Thymus (tissue), 11 donors: ENCODE measurements at regions not wholly inside any gene's neighbourhood (a gene's known extent, or its start where the extent isn't known, plus 50 kb on each side); places are given as distances from the start of the nearest gene placed in this dataset.
A peak's percentile ranks its signal among the peaks of the same experiment; 100 is the strongest.
"Not testable (repeated sequence)": the region's sequence is repeated elsewhere in the genome, so short reads cannot be mapped to it uniquely, and the experiment has no call there.

ENCODE experiments used
- DNase-seq, 9 donors: peaks; one replicate each; pipeline ENCODE4 v3.0.0-alpha.2; 2013; ENCODE audit warnings: low spot score in 9 of 9, low read depth in 6 of 9, missing footprints in 1 of 9
- H3K27ac ChIP-seq, 2 donors: one replicate each; pipeline ENCODE4 v1.5.1; 2013; ENCODE audit warnings: control low read depth in 1 of 2, low read depth in 1 of 2, low read length in 1 of 2, mild to moderate bottlenecking in 1 of 2, moderate library complexity in 1 of 2
- H3K27me3 ChIP-seq, 2 donors: one replicate each; pipeline ENCODE4 v1.5.1; 2013; ENCODE audit warnings: low read length in 1 of 2; ENCODE audit not compliant: control insufficient read depth in 2 of 2, insufficient read depth in 1 of 2
- H3K36me3 ChIP-seq, 2 donors: one replicate each; pipeline ENCODE4 v1.5.1; 2013; ENCODE audit warnings: low read length in 1 of 2, mild to moderate bottlenecking in 1 of 2, moderate library complexity in 1 of 2; ENCODE audit not compliant: control insufficient read depth in 2 of 2, insufficient read depth in 2 of 2
- H3K4me1 ChIP-seq, 2 donors: one replicate each; pipeline ENCODE4 v1.5.1; 2013; ENCODE audit warnings: low read length in 2 of 2; ENCODE audit not compliant: control insufficient read depth in 2 of 2, insufficient read depth in 2 of 2
- H3K4me3 ChIP-seq, 2 donors: one replicate each; pipeline ENCODE4 v1.5.1; 2013; ENCODE audit warnings: low read length in 2 of 2, control low read depth in 1 of 2, mild to moderate bottlenecking in 1 of 2
- H3K9me3 ChIP-seq, 2 donors: one replicate each; pipeline ENCODE4 v1.5.1; 2013; ENCODE audit warnings: low read length in 1 of 2, mild to moderate bottlenecking in 1 of 2; ENCODE audit not compliant: control insufficient read depth in 2 of 2, insufficient read depth in 1 of 2
- WGBS: extraction: QIAGEN DNeasy Blood & Tissue Kit; methylation state at CpG from one replicate; pipeline ENCODE4 v1.1.7; 2013; 5-methylcytosine and 5-hydroxymethylcytosine counted together
- donor health status: healthy.

- H3K36me3 ChIP-seq, result no peaks in the 10 kb centered on the region
- 83% methylated on average over 5 of the region's 5 CpGs for WGBS
- no peak overlapping the region for H3K4me3 ChIP-seq
- no peak overlapping the region for H3K27ac ChIP-seq
- no peaks in the 10 kb centered on the region for H3K27me3 ChIP-seq
- DNase-seq, result no peak
- no peaks in the 10 kb centered on the region for H3K9me3 ChIP-seq
- no peaks in the 10 kb centered on the region for H3K4me1 ChIP-seq
Observed at GRCh38 chr19:28694812-28695211, 518.1 kb downstream of the UQCRFS1 start.

GRCh38 chr19:28691683-28692082 is 521.3 kb downstream of the UQCRFS1 start:
- Histone ChIP-seq H3K4me3 (no peak overlapping the region), H3K27me3 (peaks cover 2 to 5% of the 10 kb centered on the region in 2 donors), H3K4me1 (peaks cover 0 to 1% of the 10 kb centered on the region in 2 donors), H3K36me3 (no peaks in the 10 kb centered on the region), H3K9me3 (no peaks in the 10 kb centered on the region), H3K27ac (no peak overlapping the region)
- DNase-seq, result no peak
- WGBS, result 95% methylated on average over 1 of the region's 1 CpG

GRCh38 chr19:28689464-28689863 is 523.5 kb downstream of the UQCRFS1 start:
- H3K36me3 ChIP-seq, H3K9me3 ChIP-seq, H3K4me3 ChIP-seq, H3K4me1 ChIP-seq, H3K27ac ChIP-seq, DNase-seq, H3K27me3 ChIP-seq: not testable (repeated sequence)
- 92% methylated on average over 7 of the region's 7 CpGs for WGBS

- H3K4me1 ChIP-seq, result peaks cover 0 to 3% of the 10 kb centered on the region in 2 donors
- H3K27ac ChIP-seq, result no peak overlapping the region
- no peak for DNase-seq
- WGBS, result 92% methylated on average over 1 of the region's 1 CpG
- peaks cover 6 to 8% of the 10 kb centered on the region in 2 donors for H3K27me3 ChIP-seq
- no peaks in the 10 kb centered on the region for H3K36me3 ChIP-seq
- no peaks in the 10 kb centered on the region for H3K9me3 ChIP-seq
- no peak overlapping the region for H3K4me3 ChIP-seq
Observed at GRCh38 chr19:28687296-28687695, 525.7 kb downstream of the UQCRFS1 start.

GRCh38 chr19:28686756-28687155 is 526.2 kb downstream of the UQCRFS1 start:
- Histone ChIP-seq H3K4me1 (peaks cover 0 to 3% of the 10 kb centered on the region in 2 donors), H3K9me3 (no peaks in the 10 kb centered on the region), H3K36me3 (no peaks in the 10 kb centered on the region), H3K4me3 (no peak overlapping the region), H3K27ac (no peak overlapping the region), H3K27me3 (peaks cover 6 to 8% of the 10 kb centered on the region in 2 donors)
- peak; percentile 6 to 75 (median 40) for DNase-seq
- 5% methylated on average over 2 of the region's 2 CpGs for WGBS

- Histone ChIP-seq H3K27me3 (peaks cover 6 to 8% of the 10 kb centered on the region in 2 donors), H3K4me1 (peaks cover 0 to 3% of the 10 kb centered on the region in 2 donors), H3K9me3 (no peaks in the 10 kb centered on the region), H3K4me3 (no peak overlapping the region), H3K27ac (no peak overlapping the region), H3K36me3 (no peaks in the 10 kb centered on the region)
- no peak for DNase-seq
- 95% methylated on average over 3 of the region's 3 CpGs for WGBS
Observed at GRCh38 chr19:28685802-28686201, 527.1 kb downstream of the UQCRFS1 start.

GRCh38 chr19:28685077-28685476 is 527.9 kb downstream of the UQCRFS1 start:
- H3K4me3 ChIP-seq, H3K4me1 ChIP-seq, H3K36me3 ChIP-seq, DNase-seq, H3K27me3 ChIP-seq, H3K9me3 ChIP-seq, H3K27ac ChIP-seq: not testable (repeated sequence)
- 95% methylated on average over 4 of the region's 4 CpGs for WGBS

- H3K27me3 ChIP-seq, result no peaks in the 10 kb centered on the region
- no peak overlapping the region for H3K27ac ChIP-seq
- H3K9me3 ChIP-seq, result no peaks in the 10 kb centered on the region
- no peaks in the 10 kb centered on the region for H3K4me1 ChIP-seq
- no peak overlapping the region for H3K4me3 ChIP-seq
- no peak for DNase-seq
- no peaks in the 10 kb centered on the region for H3K36me3 ChIP-seq
- 97% methylated on average over 3 of the region's 3 CpGs for WGBS
Observed at GRCh38 chr19:28680111-28680510, 532.8 kb downstream of the UQCRFS1 start.

- Histone ChIP-seq H3K9me3 (peaks cover 5% of the 10 kb centered on the region in 2 donors), H3K27ac (no peak overlapping the region), H3K27me3 (no peaks in the 10 kb centered on the region), H3K36me3 (no peaks in the 10 kb centered on the region), H3K4me3 (no peak overlapping the region), H3K4me1 (no peaks in the 10 kb centered on the region)
- 90% methylated on average over 2 of the region's 2 CpGs for WGBS
- DNase-seq, result no peak
Observed at GRCh38 chr19:28670836-28671235, 542.1 kb downstream of the UQCRFS1 start.

- Histone ChIP-seq H3K4me3 (no peak overlapping the region), H3K27me3 (no peaks in the 10 kb centered on the region), H3K36me3 (no peaks in the 10 kb centered on the region), H3K9me3 (peaks cover 5% of the 10 kb centered on the region in 2 donors), H3K27ac (no peak overlapping the region), H3K4me1 (no peaks in the 10 kb centered on the region)
- 87% methylated on average over 2 of the region's 2 CpGs for WGBS
- no peak for DNase-seq
Observed at GRCh38 chr19:28669804-28670203, 543.1 kb downstream of the UQCRFS1 start.
